ENCODE measurements at regions not wholly inside any gene's neighbourhood (a gene's known extent, or its start where the extent isn't known, plus 50 kb on each side); places are given as distances from the start of the nearest gene placed in this dataset. TPM values are rescaled to one million over a fixed set of nuclear protein-coding genes. Genes with fewer than 3 reads are reported as not detected.
"Not testable (repeated sequence)": the region's sequence is repeated elsewhere in the genome, so short reads cannot be mapped to it uniquely, and the experiment has no call there.

- DNase-seq (ENCODE audit: low read depth in 2 of 3, low spot score in 2 of 3) = no peak
These were observed 100.4 kb upstream of the SEMA3D start for GRCh38 chr7:85287106-85287825.

- DNase-seq (ENCODE audit: low read depth in 2 of 3, low spot score in 2 of 3) = no peak
These were observed 99.6 kb upstream of the SEMA3D start for GRCh38 chr7:85286446-85286845.

GRCh38 chr7:85285527-85285926, 98.7 kb upstream of the SEMA3D start:
- no peak for DNase-seq (ENCODE audit: low read depth in 2 of 3, low spot score in 2 of 3)

- no peak for DNase-seq (ENCODE audit: low read depth in 2 of 3, low spot score in 2 of 3)
These were observed 88.3 kb upstream of the SEMA3D start for GRCh38 chr7:85275204-85275603.

GRCh38 chr7:85274454-85274853, 87.6 kb upstream of the SEMA3D start:
- DNase-seq (ENCODE audit: low read depth in 2 of 3, low spot score in 2 of 3) = no peak

- DNase-seq (ENCODE audit: low read depth in 2 of 3, low spot score in 2 of 3) = no peak
These were observed 76.0 kb upstream of the SEMA3D start for GRCh38 chr7:85262891-85263290.

- DNase-seq (ENCODE audit: low read depth in 2 of 3, low spot score in 2 of 3) = no peak
These were observed 74.5 kb upstream of the SEMA3D start for GRCh38 chr7:85261336-85261735.

- not testable (repeated sequence) for DNase-seq (ENCODE audit: low read depth in 2 of 3, low spot score in 2 of 3)
These were observed 62.9 kb upstream of the SEMA3D start for GRCh38 chr7:85249787-85250186.

- no peak for DNase-seq (ENCODE audit: low read depth in 2 of 3, low spot score in 2 of 3)
These were observed 52.3 kb upstream of the SEMA3D start for GRCh38 chr7:85239109-85239508.

- DNase-seq (ENCODE audit: low read depth in 2 of 3, low spot score in 2 of 3) = no peak
These were observed 50.9 kb upstream of the SEMA3D start for GRCh38 chr7:85237721-85238120.

Small RNAs in the stretch of these regions (small RNA-seq; reads per million reads assigned to genes)
- gene DYNLL1P7 = not detected
